ENCODE measurements at regions not wholly inside any gene's neighbourhood (a gene's known extent, or its start where the extent isn't known, plus 50 kb on each side); places are given as distances from the start of the nearest gene placed in this dataset.

GRCh38 chr12:67515679-67516340 lies 132.7 kb upstream of the DYRK2 start:
- H4K12ac ChIP-seq (ENCODE audit: low read depth, low read length) = no peak overlapping the region
- no peaks in the 10 kb centered on the region for H3K79me2 ChIP-seq (ENCODE audit: control insufficient read depth, insufficient read depth, low read length, poor library complexity)
- no peaks in the 10 kb centered on the region for H3K79me1 ChIP-seq (ENCODE audit: low read length)
- no peak overlapping the region for H3K27ac ChIP-seq (ENCODE audit: low read depth, low read length)
- no peak overlapping the region for H3K4ac ChIP-seq (ENCODE audit: low read depth, low read length)
- H2AK5ac ChIP-seq (ENCODE audit: low read length) = no peak overlapping the region
- no peak overlapping the region for H3K18ac ChIP-seq (ENCODE audit: low read length)
- no peak overlapping the region for H2BK5ac ChIP-seq (ENCODE audit: low read depth, low read length, poor library complexity)
- DNase-seq = no peak
- no peaks in the 10 kb centered on the region for H3K36me3 ChIP-seq (ENCODE audit: control insufficient read depth in 1 of 2, insufficient read depth in 2 of 2, low read length in 2 of 2)
- H3K4me2 ChIP-seq (ENCODE audit: low read length) = no peak overlapping the region
- no peaks in the 10 kb centered on the region for H3K27me3 ChIP-seq (ENCODE audit: insufficient read depth, low read length)
- no peak overlapping the region for H2AFZ ChIP-seq (ENCODE audit: insufficient read depth, low read length, poor library complexity)
- H2BK12ac ChIP-seq (ENCODE audit: low read length) = no peak overlapping the region
- H4K8ac ChIP-seq (ENCODE audit: low read depth, low read length) = no peak overlapping the region
- H3K23ac ChIP-seq (ENCODE audit: low read length) = no peak overlapping the region
- H2BK120ac ChIP-seq (ENCODE audit: insufficient read depth, low read length, poor library complexity) = no peak overlapping the region
- H3K4me1 ChIP-seq (ENCODE audit: control insufficient read depth in 1 of 2, insufficient read depth in 2 of 2, low read length in 2 of 2) = no peaks in the 10 kb centered on the region
- H3K14ac ChIP-seq (ENCODE audit: low read length) = no peak overlapping the region
- no peak overlapping the region for H4K91ac ChIP-seq (ENCODE audit: low read depth, low read length)
- H3K9me3 ChIP-seq (ENCODE audit: insufficient read depth, low read depth, low read length) = no peaks in the 10 kb centered on the region
- WGBS (ENCODE audit: extremely low coverage, insufficient coverage, insufficient read length) = no CpG with 5 or more reads among the region's 10 CpGs
- H3K4me3 ChIP-seq (ENCODE audit: low read depth, low read length) = no peak overlapping the region
- no peak overlapping the region for H3K9ac ChIP-seq (ENCODE audit: low read length)

- no peak overlapping the region for H2AK5ac ChIP-seq (ENCODE audit: low read length)
- no CpG with 5 or more reads among the region's 16 CpGs for WGBS (ENCODE audit: extremely low coverage, insufficient coverage, insufficient read length)
- H2BK5ac ChIP-seq (ENCODE audit: low read depth, low read length, poor library complexity) = no peak overlapping the region
- H3K79me2 ChIP-seq (ENCODE audit: control insufficient read depth, insufficient read depth, low read length, poor library complexity) = no peaks in the 10 kb centered on the region
- H4K91ac ChIP-seq (ENCODE audit: low read depth, low read length) = no peak overlapping the region
- no peaks in the 10 kb centered on the region for H3K36me3 ChIP-seq (ENCODE audit: control insufficient read depth in 1 of 2, insufficient read depth in 2 of 2, low read length in 2 of 2)
- H3K4ac ChIP-seq (ENCODE audit: low read depth, low read length) = no peak overlapping the region
- peaks cover 2% of the 10 kb centered on the region in 2 experiments for H3K4me1 ChIP-seq (ENCODE audit: control insufficient read depth in 1 of 2, insufficient read depth in 2 of 2, low read length in 2 of 2)
- no peak overlapping the region for H3K14ac ChIP-seq (ENCODE audit: low read length)
- no peak overlapping the region for H4K12ac ChIP-seq (ENCODE audit: low read depth, low read length)
- DNase-seq = no peak
- no peaks in the 10 kb centered on the region for H3K9me3 ChIP-seq (ENCODE audit: insufficient read depth, low read depth, low read length)
- no peak overlapping the region for H2AFZ ChIP-seq (ENCODE audit: insufficient read depth, low read length, poor library complexity)
- H3K27ac ChIP-seq (ENCODE audit: low read depth, low read length) = no peak overlapping the region
- H2BK12ac ChIP-seq (ENCODE audit: low read length) = no peak overlapping the region
- H3K79me1 ChIP-seq (ENCODE audit: low read length) = no peaks in the 10 kb centered on the region
- no peaks in the 10 kb centered on the region for H3K27me3 ChIP-seq (ENCODE audit: insufficient read depth, low read length)
- H3K4me2 ChIP-seq (ENCODE audit: low read length) = no peak overlapping the region
- no peak overlapping the region for H4K8ac ChIP-seq (ENCODE audit: low read depth, low read length)
- H3K23ac ChIP-seq (ENCODE audit: low read length) = no peak overlapping the region
- H3K4me3 ChIP-seq (ENCODE audit: low read depth, low read length) = no peak overlapping the region
- H3K18ac ChIP-seq (ENCODE audit: low read length) = no peak overlapping the region
- H2BK120ac ChIP-seq (ENCODE audit: insufficient read depth, low read length, poor library complexity) = no peak overlapping the region
- H3K9ac ChIP-seq (ENCODE audit: low read length) = no peak overlapping the region
Observed at GRCh38 chr12:67517181-67517887, 131.2 kb upstream of the DYRK2 start.

- Histone ChIP-seq H3K4me1 (ENCODE audit: control insufficient read depth in 1 of 2, insufficient read depth in 2 of 2, low read length in 2 of 2) (peaks cover 4% of the 10 kb centered on the region in 2 experiments), H3K4me2 (ENCODE audit: low read length) (no peak overlapping the region), H3K9ac (ENCODE audit: low read length) (no peak overlapping the region), H3K4me3 (ENCODE audit: low read depth, low read length) (no peak overlapping the region), H3K14ac (ENCODE audit: low read length) (no peak overlapping the region), H3K9me3 (ENCODE audit: insufficient read depth, low read depth, low read length) (no peaks in the 10 kb centered on the region), H3K18ac (ENCODE audit: low read length) (no peak overlapping the region), H3K36me3 (ENCODE audit: control insufficient read depth in 1 of 2, insufficient read depth in 2 of 2, low read length in 2 of 2) (no peaks in the 10 kb centered on the region), H2BK120ac (ENCODE audit: insufficient read depth, low read length, poor library complexity) (no peak overlapping the region), H2AK5ac (ENCODE audit: low read length) (no peak overlapping the region), H3K27me3 (ENCODE audit: insufficient read depth, low read length) (no peaks in the 10 kb centered on the region), H4K12ac (ENCODE audit: low read depth, low read length) (no peak overlapping the region), H3K79me1 (ENCODE audit: low read length) (no peaks in the 10 kb centered on the region), H2AFZ (ENCODE audit: insufficient read depth, low read length, poor library complexity) (no peak overlapping the region), H4K91ac (ENCODE audit: low read depth, low read length) (no peak overlapping the region), H4K8ac (ENCODE audit: low read depth, low read length) (no peak overlapping the region), H3K23ac (ENCODE audit: low read length) (no peak overlapping the region), H2BK12ac (ENCODE audit: low read length) (no peak overlapping the region), H2BK5ac (ENCODE audit: low read depth, low read length, poor library complexity) (no peak overlapping the region), H3K79me2 (ENCODE audit: control insufficient read depth, insufficient read depth, low read length, poor library complexity) (no peaks in the 10 kb centered on the region), H3K27ac (ENCODE audit: low read depth, low read length) (no peak overlapping the region), H3K4ac (ENCODE audit: low read depth, low read length) (no peak overlapping the region)
- WGBS (ENCODE audit: extremely low coverage, insufficient coverage, insufficient read length) = no CpG with 5 or more reads among the region's 7 CpGs
- peak; percentile 21 to 53 for DNase-seq
Observed at GRCh38 chr12:67519484-67520433, 128.8 kb upstream of the DYRK2 start.

- H3K79me2 ChIP-seq (ENCODE audit: control insufficient read depth, insufficient read depth, low read length, poor library complexity) = no peaks in the 10 kb centered on the region
- no peaks in the 10 kb centered on the region for H3K36me3 ChIP-seq (ENCODE audit: control insufficient read depth in 1 of 2, insufficient read depth in 2 of 2, low read length in 2 of 2)
- H2AK5ac ChIP-seq (ENCODE audit: low read length) = no peak overlapping the region
- H2BK120ac ChIP-seq (ENCODE audit: insufficient read depth, low read length, poor library complexity) = no peak overlapping the region
- H3K4me3 ChIP-seq (ENCODE audit: low read depth, low read length) = no peak overlapping the region
- no peaks in the 10 kb centered on the region for H3K9me3 ChIP-seq (ENCODE audit: insufficient read depth, low read depth, low read length)
- H3K18ac ChIP-seq (ENCODE audit: low read length) = no peak overlapping the region
- no peak overlapping the region for H3K4me2 ChIP-seq (ENCODE audit: low read length)
- H2BK12ac ChIP-seq (ENCODE audit: low read length) = no peak overlapping the region
- WGBS (ENCODE audit: extremely low coverage, insufficient coverage, insufficient read length) = no CpG with 5 or more reads among the region's 3 CpGs
- H3K9ac ChIP-seq (ENCODE audit: low read length) = no peak overlapping the region
- no peaks in the 10 kb centered on the region for H3K27me3 ChIP-seq (ENCODE audit: insufficient read depth, low read length)
- H3K4me1 ChIP-seq (ENCODE audit: control insufficient read depth in 1 of 2, insufficient read depth in 2 of 2, low read length in 2 of 2) = peaks cover 4 to 6% of the 10 kb centered on the region in 2 experiments
- H4K91ac ChIP-seq (ENCODE audit: low read depth, low read length) = peak overlapping the region; percentile 28
- H4K12ac ChIP-seq (ENCODE audit: low read depth, low read length) = no peak overlapping the region
- no peaks in the 10 kb centered on the region for H3K79me1 ChIP-seq (ENCODE audit: low read length)
- no peak overlapping the region for H2BK5ac ChIP-seq (ENCODE audit: low read depth, low read length, poor library complexity)
- no peak overlapping the region for H3K27ac ChIP-seq (ENCODE audit: low read depth, low read length)
- no peak overlapping the region for H3K4ac ChIP-seq (ENCODE audit: low read depth, low read length)
- no peak overlapping the region for H2AFZ ChIP-seq (ENCODE audit: insufficient read depth, low read length, poor library complexity)
- DNase-seq = no peak
- no peak overlapping the region for H3K14ac ChIP-seq (ENCODE audit: low read length)
- no peak overlapping the region for H4K8ac ChIP-seq (ENCODE audit: low read depth, low read length)
- no peak overlapping the region for H3K23ac ChIP-seq (ENCODE audit: low read length)
Observed at GRCh38 chr12:67520606-67521005, 127.9 kb upstream of the DYRK2 start.
